ENCODE measurements at regions not wholly inside any gene's neighbourhood (a gene's known extent, or its start where the extent isn't known, plus 50 kb on each side); places are given as distances from the start of the nearest gene placed in this dataset.
A peak's percentile ranks its signal among the peaks of the same experiment; 100 is the strongest.
"Not testable (repeated sequence)": the region's sequence is repeated elsewhere in the genome, so short reads cannot be mapped to it uniquely, and the experiment has no call there.

DNA sequence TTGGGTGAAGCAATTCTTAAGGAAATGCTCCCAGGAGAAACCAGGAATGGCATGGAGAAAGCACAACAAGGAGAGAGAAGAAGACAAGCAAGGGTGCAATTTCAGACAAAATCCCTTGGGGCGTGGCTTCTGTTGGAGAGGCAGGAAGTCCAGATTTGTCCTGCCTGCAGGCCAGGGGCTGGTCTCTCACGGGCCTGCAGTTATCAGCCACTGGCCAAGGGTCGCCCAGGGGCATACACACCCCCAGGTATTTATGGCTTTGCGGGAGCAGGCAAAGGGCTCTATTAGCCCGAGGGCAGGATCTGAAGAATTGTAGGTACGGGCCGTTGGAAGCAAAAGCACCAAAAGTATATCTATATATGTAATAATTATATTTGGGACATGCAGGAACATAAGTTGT lies 87.7 kb downstream of the IYD start:
- no peak for DNase-seq

DNA sequence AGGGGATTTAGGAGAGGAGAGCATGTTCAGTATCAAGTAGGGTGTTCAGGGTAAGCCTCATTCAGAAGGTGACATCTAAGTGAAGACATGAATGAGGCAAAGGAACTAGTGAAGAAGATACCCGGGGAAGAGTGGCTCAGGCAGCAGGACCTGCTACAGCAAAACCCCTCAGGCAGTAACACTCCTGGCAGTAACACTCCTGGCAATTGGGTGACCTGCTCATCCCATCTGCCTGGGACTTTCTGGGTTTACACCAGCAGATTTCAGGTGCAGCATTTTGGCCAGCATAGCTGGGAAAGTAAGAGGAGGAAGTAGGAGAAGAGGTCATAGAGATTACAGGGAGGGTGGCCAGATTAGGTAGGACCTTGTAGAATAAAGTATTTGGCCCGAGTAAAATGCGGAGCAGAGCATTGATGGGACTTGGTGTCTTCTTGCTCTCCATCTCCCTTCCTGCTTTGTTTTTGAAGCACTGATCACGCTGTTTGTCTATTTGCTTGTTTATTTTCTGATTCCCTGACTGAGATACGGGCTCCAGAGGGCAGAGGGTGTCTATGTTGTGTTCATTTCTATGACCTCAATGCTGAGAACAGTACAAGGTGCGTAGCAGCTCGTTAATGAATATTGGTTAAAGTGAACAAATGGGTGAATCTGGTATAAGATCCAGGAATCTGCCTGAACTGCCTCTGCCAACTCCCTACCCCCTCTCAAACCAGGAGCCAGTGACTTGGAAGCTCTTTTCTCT lies 88.3 kb downstream of the IYD start:
- DNase-seq: no peak

DNA sequence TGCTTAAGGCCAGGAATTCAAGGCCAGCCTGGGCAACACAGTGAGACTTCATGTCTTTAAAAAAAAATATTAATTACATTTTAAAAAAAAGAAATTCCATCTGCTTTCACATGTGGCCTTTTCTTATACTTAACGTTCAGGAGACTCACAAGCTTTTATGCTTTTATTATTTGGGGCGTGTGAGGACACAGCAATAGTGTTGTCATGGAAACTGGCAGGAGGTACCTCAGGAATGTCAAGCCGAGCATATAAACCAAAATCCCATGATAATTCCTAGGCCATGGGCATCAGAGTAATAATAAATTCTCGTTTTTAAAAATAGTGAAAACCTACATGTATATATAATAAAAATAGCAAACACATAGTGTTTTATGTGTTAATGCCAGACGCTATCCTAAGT lies 89.8 kb downstream of the IYD start:
- DNase-seq: no peak

DNA sequence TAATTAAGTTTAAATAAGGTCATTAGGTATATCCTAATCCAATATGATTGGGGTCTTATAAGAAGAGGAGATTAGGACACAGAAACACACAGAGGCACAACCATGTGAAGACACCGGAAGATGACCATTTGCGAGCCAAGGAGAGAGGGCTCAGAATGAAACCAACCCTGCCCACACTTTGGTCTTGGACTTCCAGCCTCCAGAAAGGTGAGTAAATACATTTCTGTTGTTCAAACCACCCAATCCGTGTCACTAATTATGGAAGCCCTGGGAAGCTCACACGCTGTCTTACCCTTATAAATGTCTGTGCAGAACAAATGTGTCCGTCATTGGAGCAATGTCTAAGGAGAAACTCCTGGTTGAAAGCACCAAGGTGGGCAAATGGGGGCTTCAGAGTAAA lies 95.0 kb downstream of the IYD start:
- no peak for DNase-seq

DNA sequence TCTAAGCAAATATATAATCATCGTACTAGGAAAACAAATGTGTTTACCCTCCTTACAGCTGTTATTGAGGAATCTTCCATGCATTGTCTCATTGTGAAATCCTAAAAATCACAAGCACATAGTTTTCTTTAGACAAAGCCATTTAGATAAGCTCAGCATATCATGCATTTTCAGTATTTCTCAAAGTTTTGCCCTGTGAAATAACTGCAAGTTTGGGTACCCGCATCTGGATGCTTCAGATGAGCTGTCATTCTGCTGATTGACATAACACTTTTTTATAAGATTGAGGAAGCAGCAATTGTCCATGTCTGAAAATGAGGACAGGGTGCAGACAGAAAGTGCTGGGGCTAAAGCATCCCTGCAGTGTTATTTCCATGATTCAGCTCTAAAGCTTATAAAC lies 96.2 kb downstream of the IYD start:
- no peak for DNase-seq

DNA sequence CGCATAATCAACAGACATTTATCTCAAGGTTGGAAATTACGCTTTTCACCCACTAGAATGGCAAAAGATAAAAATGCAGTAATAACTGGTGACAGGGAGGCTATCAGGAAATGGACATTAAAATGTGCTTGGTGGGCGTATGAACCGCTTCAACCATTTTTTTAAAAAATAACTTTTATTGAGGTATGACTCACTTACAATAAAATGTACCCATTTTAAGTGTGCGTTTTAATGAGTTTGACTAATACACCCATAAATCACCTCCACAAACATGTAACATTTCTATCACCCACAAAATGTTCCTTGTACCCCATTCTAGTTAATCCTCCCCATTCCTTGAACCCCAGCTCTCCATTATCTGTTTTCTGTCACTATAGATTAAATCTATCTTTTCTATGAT lies 96.8 kb downstream of the IYD start:
- DNase-seq: no peak

DNA sequence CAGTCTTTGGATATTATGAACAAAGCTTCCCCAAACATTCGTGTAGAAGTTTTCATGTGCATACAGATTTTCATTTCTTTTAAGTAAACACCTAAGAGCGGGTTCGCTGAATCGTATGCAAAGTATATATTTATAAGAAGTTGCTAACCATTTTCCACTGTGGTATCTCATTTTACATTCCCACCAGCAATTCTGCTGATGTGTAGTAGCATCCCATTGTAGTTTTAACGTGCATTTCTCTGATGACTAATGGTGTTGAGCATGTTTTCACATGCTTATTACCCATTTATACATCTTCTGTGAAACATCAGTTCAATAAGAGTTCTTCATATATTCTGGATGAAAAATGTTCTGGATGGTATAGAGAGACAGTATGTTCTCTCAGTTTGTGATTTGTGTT lies 97.4 kb downstream of the IYD start:
- no peak for DNase-seq

DNA sequence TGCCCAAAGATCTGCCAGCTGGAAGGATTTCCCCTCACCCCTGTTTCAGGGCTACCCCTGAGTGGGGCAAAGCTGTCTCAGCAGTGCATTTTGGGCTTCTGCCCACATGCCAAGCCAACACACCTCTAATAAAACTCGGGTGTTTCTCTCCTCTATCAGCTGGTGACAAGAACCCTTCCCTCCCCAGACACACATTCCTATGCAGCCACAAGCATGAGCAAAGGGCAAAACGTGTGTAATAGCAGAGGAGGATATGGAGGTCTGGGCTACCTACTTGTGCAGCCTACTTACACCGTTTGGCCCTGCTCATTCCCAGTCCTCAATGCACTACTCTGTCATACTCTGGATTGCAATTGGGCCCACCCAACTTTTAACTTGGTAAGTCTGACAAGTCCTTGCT lies 101.3 kb downstream of the IYD start:
- DNase-seq: no peak

DNA sequence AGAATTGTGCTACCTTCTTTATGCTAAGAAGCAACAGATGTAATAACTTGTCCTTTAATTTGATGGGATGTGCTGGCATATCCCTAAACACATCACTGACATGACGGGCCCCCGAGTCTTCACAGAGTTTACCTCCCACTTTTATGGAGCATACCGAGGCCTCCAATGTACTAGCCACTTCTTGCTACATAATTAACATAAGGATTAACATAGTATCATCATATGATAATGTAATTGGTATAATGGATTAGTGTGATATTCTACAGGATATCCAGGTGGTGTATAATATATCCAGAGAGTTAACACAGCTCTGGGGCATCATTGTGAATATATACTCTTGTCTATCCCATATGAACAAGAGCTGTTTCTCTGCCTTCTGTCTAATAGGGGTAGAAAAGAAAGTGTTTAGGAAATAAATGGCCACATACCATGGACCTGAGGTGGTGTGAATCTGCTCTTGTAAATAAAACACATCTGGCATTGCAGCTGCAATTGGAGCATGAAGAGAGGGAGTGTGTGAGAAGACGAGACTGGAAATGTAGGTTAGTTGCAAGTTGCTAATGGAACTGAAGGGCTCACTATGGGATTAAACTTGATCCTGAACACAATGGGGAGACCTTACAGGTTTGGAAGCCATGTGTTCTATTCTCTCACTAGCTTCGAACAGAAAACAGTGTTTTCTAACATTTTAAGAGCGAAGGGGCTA lies 102.3 kb downstream of the IYD start:
- DNase-seq: no peak

DNA sequence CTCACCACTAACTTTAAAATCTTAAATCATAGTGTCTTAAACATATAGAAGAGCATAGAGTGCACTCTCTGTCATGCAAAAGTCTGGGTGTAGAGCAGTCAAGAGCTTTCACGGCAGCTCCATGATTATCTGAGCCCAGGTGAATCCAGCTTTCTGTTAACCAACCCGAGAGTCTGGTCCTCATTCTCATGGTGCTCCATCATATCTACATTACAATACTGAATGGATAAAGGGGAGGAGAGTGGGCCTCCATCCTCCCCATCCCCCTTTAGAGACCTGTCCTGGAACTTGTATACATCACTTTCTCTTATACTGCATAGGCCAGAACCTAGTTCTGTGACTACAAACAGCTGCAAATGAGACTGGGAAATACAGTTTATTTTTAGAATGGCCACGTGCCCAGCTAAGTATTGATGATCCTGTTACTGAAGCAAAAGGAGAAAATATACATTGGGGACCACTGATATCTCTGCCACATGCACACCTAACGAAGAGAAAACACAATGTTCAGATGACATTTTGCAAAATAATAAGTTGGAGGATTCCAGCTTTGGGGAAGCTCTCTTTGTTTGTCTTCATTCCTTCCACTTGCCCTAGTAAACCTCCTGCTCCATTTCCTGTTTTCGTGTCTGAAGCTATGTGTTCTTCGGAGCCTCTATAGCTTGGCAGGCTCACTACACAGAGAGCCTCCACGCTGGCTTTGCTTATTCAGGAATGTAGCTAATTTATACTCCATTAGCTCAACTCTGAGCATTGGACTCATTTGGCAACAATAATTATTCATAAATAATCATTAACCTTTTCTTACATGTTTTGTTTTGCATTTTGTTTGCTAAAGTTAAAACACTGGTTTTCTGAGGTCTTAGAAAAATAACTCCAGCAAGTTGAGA lies 110.1 kb downstream of the IYD start:
- peak; percentile 79 for DNase-seq

DNA sequence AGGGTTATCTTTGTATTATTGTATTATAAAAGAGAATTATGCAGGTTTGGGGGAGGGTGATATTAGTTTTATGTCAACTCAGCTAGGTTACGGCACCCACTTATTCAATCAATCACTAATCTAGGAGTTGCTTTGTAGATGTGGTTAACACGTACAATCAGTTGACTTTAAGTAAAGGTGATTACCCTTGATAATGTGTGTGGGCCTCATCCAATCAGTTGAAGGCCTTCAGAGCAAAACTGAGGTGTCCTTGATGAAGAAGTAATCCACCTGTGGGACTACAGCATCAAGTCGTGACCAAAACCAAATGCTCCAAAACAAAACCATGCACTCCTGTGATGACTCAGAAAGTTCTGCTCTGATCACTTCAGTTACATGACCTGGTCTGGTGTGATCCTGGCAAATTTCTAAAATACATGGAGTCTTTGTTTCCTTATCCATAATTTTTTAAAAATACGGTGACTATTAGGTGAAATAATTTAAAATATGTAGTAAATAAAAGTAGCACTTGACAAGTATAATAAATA lies 114.1 kb downstream of the IYD start:
- DNase-seq: no peak

DNA sequence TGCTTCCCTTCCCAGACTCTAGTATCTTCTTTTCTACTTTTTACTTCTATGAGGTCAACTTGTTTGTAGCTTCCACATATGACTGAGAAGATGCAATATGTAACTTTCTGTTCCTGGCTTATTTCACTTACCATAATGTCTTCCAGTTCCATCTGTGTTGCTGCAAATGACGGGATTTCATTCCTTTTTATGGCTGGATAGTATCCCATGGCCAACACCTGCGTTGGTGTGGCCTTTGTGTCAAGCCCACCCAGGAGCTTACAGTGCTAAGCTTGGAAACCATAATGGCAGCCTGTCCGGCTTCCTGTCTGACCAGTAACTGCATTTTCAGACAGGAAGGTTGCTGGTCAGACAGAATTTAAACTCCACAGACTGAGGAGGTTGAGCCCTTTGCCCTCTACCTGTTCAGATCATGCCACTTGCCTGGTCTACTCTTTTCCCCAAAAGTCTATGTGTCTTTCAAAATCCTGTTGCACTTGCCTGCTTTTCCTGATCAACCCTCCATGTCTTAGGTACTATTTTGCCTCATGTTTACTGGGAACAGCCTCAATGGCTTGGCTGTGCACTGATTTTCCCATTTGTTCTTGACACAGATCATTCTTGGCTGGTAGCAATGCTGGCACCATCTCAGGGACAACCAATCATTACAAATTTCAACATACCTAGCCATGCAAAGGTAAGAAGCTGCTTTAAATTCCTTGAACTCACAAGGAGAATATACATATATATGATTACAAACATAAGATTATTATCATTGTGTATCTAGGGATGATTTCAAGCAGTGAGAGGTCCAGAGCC lies 114.3 kb upstream of the PLEKHG1 start:
- no peak for DNase-seq

DNA sequence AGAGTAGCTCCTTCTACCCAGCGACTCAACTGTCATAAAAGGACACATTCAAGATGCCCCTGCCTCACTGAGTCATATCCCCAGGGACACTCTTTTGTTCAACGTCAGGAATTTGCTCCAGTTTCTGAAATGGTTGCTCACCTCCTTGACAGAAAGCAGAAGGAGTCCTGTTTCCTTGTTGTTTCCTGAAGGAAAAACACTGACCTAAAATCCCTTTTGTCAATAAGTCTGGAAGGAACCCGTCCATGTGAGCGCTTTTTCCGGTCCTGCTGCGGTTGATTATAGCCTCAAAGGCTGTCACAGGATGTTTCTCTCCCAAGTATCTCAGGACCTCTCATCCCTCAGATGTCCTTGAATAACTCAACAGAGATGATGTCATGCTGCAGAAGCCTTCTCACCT lies 113.6 kb upstream of the PLEKHG1 start:
- no peak for DNase-seq

DNA sequence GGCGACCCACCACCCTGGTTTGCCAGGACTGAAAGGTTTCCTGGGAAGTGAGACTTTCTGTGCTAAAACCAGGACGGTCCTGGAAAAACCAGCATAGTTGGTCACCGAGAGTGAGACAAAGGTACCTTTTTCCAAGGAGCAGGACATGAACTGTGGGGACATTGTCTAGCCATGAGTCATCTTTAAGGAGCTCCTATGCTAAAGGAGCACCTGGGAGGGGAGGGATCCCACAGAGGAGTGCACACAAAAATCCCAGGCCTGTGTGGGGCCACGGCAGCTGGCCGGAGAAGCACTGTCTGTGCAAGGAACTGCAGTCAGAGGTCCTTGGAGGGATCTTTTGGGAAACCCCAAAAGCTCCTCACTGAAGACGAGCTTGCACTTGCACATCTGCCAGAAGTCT lies 109.1 kb upstream of the PLEKHG1 start:
- DNase-seq: no peak

DNA sequence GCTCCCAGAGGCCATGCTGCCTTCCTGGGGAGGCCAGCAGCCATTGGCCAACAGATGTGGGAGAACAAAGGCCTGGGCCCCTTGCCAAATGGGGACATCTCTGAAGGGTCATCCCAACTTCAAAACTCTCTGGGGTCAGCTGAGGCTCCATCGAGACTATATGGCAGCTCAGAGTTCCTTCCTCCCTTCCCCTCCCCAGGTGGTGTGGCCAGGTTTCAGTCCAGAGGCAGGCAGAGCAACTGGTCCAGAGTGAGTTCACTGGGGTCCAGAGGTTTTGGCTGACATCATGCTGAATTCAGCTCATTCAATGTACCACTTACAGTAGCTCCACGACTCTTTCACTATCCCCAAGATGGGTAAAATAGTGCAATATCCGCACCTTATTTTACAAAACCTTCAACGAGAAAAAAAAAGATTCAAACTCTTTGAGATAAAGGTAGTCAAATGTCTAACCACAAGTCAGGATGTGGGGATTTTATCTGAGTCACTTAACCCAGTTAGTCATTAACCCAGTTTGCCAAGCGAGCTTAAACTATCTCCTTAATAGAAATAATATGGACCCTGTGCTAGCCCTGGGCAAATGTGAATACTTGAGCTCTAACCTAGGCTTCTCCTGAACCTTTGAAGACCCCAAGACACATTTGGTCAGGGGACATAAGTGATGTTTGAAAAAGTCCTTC lies 108.4 kb upstream of the PLEKHG1 start:
- no peak for DNase-seq

DNA sequence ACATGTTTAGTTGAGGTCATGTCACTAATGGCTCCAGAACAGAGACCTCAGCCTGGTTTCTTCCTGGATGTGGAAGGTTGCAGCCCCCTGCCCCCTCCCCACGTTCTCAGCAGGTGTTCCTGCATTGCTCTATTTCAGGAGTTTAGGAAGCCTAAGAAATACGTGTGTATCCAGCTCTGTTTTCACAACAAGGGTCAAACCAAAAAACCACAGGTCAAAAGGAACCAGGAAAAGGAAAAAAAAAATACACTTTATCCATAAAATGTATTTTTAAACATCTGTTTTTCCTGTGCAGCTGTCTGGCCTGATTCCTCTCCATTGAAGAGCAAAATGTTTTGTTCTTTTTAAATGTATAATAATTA lies 107.9 kb upstream of the PLEKHG1 start:
- no peak for DNase-seq

DNA sequence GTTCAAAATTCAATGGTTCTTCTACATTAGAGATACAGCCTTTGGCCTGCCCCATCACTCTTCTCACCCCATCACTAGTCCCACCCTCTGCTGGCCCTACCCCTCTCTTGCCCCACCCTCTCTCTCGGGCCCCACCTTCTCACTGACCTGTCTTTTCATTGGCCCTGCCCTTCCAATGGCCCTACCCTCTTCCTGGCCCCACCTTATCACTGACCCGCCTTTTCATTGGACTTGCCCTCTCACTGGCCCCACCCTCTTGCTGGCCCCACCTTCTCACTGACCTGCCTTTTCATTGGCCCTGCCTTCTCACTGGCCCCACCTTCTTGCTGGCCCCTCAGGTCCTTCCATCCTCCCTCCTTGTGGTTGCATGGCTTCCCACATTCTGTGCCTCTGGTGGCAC lies 107.2 kb upstream of the PLEKHG1 start:
- DNase-seq: no peak

DNA sequence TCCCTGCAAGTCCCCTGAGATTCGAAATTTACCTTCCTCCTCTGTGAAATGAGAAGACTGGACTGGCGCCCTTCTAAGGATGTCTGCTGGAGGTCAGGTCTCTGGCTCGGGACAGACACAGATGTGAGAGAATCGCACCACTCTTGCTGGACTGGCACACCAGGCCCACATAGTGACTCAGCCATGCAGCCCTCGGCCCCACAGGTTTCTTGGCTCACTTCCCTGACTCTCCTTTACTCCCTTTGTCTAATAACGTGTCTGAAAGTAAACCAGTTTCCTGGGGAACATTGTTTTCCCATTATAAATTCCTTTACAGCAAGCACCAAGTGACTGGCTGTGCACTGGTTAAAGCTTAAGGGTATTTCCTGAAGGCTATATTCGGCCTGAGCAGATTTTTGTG lies 106.7 kb upstream of the PLEKHG1 start:
- DNase-seq: no peak

DNA sequence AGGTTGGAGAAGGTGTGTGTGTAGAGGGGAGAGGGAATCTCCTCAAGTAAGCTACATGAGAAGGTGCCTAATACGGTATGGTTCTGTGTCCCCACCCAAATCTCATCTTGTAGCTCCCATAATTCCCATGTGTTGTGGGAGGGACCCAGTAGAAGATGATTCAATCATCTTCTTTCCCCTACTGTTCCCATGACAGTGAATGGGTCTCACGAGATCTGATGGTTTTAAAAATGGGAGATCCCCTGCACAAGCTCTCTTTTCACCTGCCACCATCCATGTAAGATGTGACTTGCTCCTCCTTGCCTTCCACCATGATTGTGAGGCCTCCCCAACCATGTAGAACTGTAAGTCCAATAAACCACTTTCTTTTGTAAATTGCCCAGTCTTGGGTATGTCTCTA lies 106.1 kb upstream of the PLEKHG1 start:
- DNase-seq: not testable (repeated sequence)

DNA sequence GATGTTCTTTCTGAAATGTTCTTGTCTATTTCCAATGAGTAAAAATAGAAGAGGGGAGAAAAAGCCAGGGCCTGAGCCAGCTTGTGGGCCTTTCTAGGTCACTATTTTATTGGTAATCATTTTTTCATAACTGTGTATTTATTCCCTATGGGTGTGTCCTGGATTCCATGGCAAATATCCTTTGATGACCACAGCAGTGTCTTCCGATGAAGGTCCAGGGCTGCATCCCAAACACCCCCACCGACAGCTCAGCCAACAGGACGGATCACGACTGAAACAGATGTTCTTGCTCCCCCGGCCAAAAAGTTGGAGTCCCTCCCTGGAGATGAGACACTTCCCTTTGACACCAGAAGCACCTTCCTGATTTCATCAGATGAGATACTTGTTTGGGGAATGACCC lies 105.4 kb upstream of the PLEKHG1 start:
- DNase-seq: peak; percentile 82

DNA sequence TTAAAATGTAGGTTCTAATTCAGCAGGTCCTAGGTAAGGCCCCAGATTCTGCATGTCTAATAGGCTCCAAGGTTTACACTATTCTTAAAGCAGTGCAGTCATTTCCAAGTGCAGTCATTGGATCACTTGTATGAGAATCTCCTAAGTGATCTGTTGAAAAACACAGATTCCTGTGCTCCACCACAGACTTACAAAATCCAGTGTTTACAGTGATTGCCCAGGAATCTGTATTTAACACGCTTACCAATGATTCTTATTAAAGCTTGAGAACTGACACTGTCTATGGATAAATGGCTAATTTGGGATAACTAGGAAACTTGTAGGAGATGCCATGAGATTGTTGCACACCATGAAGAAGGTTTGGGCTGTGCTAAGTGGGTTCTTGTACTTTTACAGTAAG lies 104.6 kb upstream of the PLEKHG1 start:
- DNase-seq: no peak

DNA sequence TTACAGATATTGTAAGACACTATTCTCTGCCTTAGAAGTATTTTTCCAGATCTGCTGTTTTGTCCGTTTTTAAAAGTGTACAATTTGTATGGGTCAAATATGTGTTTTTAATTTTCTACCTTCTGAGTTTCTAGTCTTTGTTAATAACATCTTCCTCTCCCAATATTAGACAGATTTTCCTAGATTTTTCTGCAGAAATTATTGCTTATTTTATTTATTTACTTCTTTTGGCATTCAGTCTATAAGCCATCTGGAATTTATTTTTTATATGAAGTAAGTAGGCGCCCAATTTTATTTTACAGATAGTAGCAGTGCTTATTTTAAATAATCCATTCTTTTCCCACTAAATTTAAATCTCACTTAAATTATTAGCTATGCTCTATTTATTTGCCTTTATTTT lies 103.1 kb upstream of the PLEKHG1 start:
- DNase-seq: no peak

All from hindlimb muscle (tissue), 1 donor.